ENCODE measurements at regions not wholly inside any gene's neighbourhood (a gene's known extent, or its start where the extent isn't known, plus 50 kb on each side); places are given as distances from the start of the nearest gene placed in this dataset.
A peak's percentile ranks its signal among the peaks of the same experiment; 100 is the strongest.
"Not testable (repeated sequence)": the region's sequence is repeated elsewhere in the genome, so short reads cannot be mapped to it uniquely, and the experiment has no call there.

GRCh38 chrX:40245488-40246071 lies 147.8 kb upstream of the BCOR start:
- no peak for DNase-seq (ENCODE audit: low read depth in 2 of 2)

GRCh38 chrX:40244980-40245379 lies 147.2 kb upstream of the BCOR start:
- DNase-seq (ENCODE audit: low read depth in 2 of 2), result peak in 1 of 2 experiments; percentile 46

GRCh38 chrX:40243755-40244515 lies 146.2 kb upstream of the BCOR start:
- DNase-seq (ENCODE audit: low read depth in 2 of 2), result no peak

GRCh38 chrX:40240844-40241243 lies 143.1 kb upstream of the BCOR start:
- DNase-seq (ENCODE audit: low read depth in 2 of 2), result no peak

- DNase-seq (ENCODE audit: low read depth in 2 of 2), result no peak
These were observed 140.0 kb upstream of the BCOR start for GRCh38 chrX:40237731-40238178.

GRCh38 chrX:40230646-40231045 lies 132.9 kb upstream of the BCOR start:
- no peak for DNase-seq (ENCODE audit: low read depth in 2 of 2)

GRCh38 chrX:40227125-40227524 lies 129.4 kb upstream of the BCOR start:
- no peak for DNase-seq (ENCODE audit: low read depth in 2 of 2)

- no peak for DNase-seq (ENCODE audit: low read depth in 2 of 2)
These were observed 126.9 kb upstream of the BCOR start for GRCh38 chrX:40224658-40225057.

GRCh38 chrX:40222612-40223011 lies 124.9 kb upstream of the BCOR start:
- not testable (repeated sequence) for DNase-seq (ENCODE audit: low read depth in 2 of 2)

GRCh38 chrX:40213092-40213491 lies 115.3 kb upstream of the BCOR start:
- no peak for DNase-seq (ENCODE audit: low read depth in 2 of 2)

- DNase-seq (ENCODE audit: low read depth in 2 of 2), result no peak
These were observed 112.3 kb upstream of the BCOR start for GRCh38 chrX:40209951-40210617.

- no peak for DNase-seq (ENCODE audit: low read depth in 2 of 2)
These were observed 109.9 kb upstream of the BCOR start for GRCh38 chrX:40207626-40208025.

GRCh38 chrX:40205471-40205870 lies 107.7 kb upstream of the BCOR start:
- no peak for DNase-seq (ENCODE audit: low read depth in 2 of 2)

- DNase-seq (ENCODE audit: low read depth in 2 of 2), result no peak
These were observed 104.7 kb upstream of the BCOR start for GRCh38 chrX:40202456-40202855.

- no peak for DNase-seq (ENCODE audit: low read depth in 2 of 2)
These were observed 103.6 kb upstream of the BCOR start for GRCh38 chrX:40201329-40201885.

- no peak for DNase-seq (ENCODE audit: low read depth in 2 of 2)
These were observed 101.9 kb upstream of the BCOR start for GRCh38 chrX:40199704-40200103.

- DNase-seq (ENCODE audit: low read depth in 2 of 2), result no peak
These were observed 99.3 kb upstream of the BCOR start for GRCh38 chrX:40197071-40197470.

GRCh38 chrX:40195368-40195767 lies 97.6 kb upstream of the BCOR start:
- no peak for DNase-seq (ENCODE audit: low read depth in 2 of 2)

- DNase-seq (ENCODE audit: low read depth in 2 of 2), result no peak
These were observed 94.4 kb upstream of the BCOR start for GRCh38 chrX:40192196-40192595.

- no peak for DNase-seq (ENCODE audit: low read depth in 2 of 2)
These were observed 91.9 kb upstream of the BCOR start for GRCh38 chrX:40189637-40190036.

GRCh38 chrX:40188573-40189417 lies 91.0 kb upstream of the BCOR start:
- no peak for DNase-seq (ENCODE audit: low read depth in 2 of 2)

GRCh38 chrX:40184968-40185367 lies 87.2 kb upstream of the BCOR start:
- no peak for DNase-seq (ENCODE audit: low read depth in 2 of 2)
